ENCODE measurements at regions not wholly inside any gene's neighbourhood (a gene's known extent, or its start where the extent isn't known, plus 50 kb on each side); places are given as distances from the start of the nearest gene placed in this dataset.

- TF ChIP-seq YY1 (IDR thresholded peaks at IDR 0.05; ENCODE audit: insufficient read depth, insufficient read length) (no peak), ZNF274 (IDR thresholded peaks at IDR 0.05; ENCODE audit: low read depth, low read length) (no peak), SUZ12 (IDR thresholded peaks at IDR 0.05; ENCODE audit: extremely low read depth, insufficient read depth, insufficient read length) (no peak)
These were observed 158.6 kb downstream of the IRS1 start for GRCh38 chr2:226641008-226641407.
